NCI-H2107 treated with DMSO at 0.1 percent for 48 hours (cell line): ENCODE measurements at regions not wholly inside any gene's neighbourhood (a gene's known extent, or its start where the extent isn't known, plus 50 kb on each side); places are given as distances from the start of the nearest gene placed in this dataset.
"Not testable (repeated sequence)": the region's sequence is repeated elsewhere in the genome, so short reads cannot be mapped to it uniquely, and the experiment has no call there.

Experiments used
- DNase-seq: peaks from one replicate; lab custom pipeline; 2025; ENCODE audit not compliant: unreplicated experiment; lab: John Stamatoyannopoulos, UW

GRCh38 chr1:90356991-90357390 is 360.1 kb downstream of the BARHL2 start:
- no peak for DNase-seq

DNA sequence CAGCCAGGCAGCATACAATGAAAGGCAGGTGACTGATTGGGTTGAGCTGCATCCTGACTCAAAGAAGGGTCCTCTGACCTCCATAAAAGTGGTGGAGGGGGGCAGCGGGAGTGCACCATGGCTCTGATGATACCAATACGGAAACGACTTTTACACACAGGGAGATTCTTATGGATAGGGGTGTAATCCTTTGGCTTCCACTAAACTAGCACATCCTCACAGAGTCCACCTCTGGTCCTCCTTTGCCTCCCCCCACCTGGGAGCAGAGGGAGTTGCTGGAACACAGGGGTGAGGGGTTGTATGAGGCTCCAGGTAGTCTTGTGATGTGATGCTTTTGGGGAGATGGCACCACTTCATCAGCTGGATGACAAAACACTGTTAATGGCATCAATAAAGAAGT is 361.0 kb downstream of the BARHL2 start:
- DNase-seq: no peak

GRCh38 chr1:90354704-90355103 is 359.8 kb downstream of the ZNF326 start:
- no peak for DNase-seq

DNA sequence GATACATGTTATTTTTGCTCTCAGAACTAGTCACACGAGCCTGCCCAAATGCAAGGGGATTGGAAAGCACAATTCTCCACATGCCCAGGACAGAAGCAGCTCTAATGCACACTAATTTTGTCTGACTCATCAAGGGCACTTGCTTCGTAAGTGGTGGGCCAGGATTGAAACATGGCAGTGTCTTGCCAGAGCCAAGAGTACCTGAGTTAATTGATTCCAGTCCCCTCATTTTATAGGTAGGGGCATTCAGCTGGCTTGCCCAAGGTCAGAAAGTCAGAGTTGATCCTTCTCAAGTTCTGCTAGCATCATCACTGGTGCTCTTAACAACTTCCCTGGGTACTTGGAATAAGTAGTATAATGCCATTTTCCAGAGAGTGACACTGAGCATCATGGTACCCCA is 356.1 kb downstream of the ZNF326 start:
- DNase-seq: no peak

- no peak for DNase-seq
Measured at GRCh38 chr1:90349510-90349909, 354.6 kb downstream of the ZNF326 start.

DNA sequence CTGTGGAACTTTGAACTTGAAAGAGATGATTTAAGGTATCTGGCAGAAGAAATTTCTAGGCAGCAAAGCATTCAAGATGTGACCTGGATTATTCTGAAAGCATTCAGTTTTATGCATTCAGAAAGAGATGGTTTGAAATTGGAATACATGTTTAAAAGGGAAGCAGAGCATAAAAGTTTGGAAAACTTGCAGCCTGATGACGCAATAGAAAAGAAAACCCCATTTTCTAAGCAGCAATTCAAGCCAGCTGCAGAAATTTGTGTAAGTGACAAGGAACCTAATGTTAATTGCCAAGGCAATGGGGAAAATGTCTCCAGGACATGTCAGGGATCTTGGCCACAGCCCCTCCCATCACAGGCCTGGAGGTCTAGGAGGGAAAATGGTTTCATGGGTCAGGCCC is 354.0 kb downstream of the ZNF326 start:
- DNase-seq: no peak

DNA sequence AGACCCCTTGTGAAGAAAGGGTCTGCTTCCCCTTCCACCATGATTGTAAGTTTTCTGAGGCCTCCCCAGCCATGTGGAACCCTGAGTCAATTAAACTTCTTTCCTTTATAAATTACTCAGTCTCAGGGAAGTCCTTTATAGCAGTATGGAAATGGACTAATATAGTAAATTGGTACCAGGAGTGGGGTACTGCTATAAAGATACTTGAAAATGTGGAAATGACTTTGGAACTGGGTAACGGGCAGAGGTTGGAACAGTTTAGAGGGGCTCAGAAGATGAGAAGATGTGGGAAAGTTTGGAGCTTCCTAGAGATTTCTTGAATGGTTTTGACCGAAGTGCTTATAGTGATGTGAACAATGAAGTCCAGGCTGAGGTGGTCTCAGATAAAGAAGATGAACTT is 353.5 kb downstream of the ZNF326 start:
- DNase-seq: not testable (repeated sequence)

- no peak for DNase-seq
Measured at GRCh38 chr1:90347366-90347765, 352.5 kb downstream of the ZNF326 start.

- no peak for DNase-seq
Measured at GRCh38 chr1:90346757-90347156, 351.8 kb downstream of the ZNF326 start.

DNA sequence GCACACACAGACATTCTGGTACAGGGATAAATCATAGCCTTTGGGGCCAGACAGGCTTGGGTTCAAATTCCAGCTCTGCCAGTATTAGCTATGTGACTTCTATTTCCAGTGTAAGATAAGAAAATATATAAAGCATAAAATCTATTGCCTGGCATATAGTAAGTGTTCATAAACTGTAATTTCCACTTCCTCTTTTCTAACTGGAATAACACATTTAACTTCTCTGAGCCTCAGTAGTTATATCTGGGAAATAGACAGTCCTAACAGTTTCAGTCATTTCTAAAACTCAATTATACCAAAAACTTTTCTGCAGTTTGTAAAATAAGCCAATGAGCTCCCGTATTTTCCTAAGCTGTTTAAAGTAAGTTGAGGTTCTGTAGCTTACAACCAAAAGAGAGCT is 351.4 kb downstream of the ZNF326 start:
- DNase-seq: no peak

DNA sequence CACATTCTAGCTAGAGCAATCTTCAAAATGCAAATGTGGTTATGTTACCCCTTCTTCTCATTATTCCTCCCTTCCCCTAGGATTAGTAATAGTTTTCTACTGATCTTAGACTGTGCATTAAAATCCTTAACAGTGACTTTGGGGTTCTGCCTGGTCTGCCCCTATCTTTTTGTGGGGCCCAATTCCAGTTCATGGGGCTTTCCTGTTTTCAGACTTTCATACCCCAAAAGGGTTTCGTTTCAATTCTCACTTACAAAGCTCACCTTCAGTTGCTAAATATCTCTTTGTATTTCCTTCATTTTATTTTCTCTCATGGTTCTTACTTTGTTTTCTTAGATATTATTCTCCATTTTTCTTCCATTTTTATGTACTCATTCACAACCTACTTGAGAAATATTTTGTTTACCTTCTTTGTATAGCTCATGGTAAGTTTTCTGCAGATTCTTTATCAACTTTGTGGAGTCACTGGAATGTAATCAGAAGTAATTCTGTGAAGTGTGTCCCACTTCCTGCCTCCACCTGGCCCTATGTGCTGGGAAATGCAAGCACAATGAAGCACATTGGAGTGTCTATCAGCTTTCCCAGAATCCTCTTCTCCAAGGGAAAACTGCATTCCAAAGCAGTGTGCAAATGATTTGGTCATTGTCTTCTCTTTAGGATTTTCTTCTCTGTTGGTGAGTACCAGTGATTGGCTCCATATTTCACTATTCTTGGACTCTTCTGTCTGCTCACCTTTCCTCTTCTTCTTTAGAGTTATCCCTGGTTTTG is 350.2 kb downstream of the ZNF326 start:
- DNase-seq: no peak

DNA sequence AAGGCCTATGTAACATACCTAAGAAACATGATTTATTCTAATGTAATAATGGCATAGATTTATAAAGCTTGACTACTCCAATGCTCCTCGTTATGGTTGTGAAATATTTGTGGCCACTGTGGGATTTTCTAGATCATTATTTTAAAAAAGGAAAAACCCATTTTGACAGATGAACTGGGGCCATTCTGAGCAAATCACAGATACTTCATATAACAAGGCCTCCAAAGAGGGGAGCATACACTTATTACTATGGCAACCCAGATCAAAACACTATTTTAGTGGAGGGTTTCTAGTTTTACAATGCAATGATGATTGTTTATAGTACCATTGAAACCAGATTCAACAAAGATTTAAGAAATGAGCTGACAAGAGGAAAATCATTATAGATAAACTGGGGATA is 346.6 kb downstream of the ZNF326 start:
- DNase-seq: no peak

DNA sequence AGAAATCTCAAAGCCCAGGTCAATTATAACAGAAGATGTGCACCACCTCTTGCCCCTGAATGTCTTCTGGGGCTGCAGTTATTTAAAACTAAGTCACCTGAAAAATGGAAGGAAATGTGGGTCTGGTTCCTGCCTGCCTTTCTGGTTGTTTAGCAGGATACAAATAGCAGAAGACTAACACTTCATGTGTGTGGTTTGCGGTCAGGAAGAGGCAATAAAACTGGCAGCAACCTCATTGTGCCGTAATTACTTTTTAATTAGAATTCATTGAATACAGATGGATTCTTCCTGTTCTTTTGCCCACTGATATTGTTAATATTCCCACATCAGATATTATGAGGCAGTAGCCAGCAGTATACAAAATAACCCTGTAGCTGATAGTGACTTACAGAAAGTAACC is 345.7 kb downstream of the ZNF326 start:
- peak; percentile 28 for DNase-seq

DNA sequence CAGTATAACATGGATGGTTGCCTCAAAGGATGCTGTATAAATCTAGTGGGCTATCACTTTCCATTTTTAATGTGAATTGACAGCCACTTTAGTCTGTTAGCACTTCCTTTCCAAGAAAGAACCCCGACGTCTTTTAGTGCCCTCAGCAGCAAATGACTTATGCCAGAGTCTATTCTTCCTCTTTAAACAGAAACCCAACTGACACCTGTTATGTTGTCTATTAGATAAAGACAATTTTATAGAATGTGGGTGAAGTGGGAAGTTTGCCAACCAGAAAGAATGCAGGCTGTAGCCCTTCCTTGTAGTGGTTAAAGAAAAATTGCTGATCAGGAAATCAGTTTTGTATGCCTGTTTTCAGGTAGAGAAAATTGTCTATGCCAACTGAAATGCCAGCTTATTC is 344.9 kb downstream of the ZNF326 start:
- no peak for DNase-seq

DNA sequence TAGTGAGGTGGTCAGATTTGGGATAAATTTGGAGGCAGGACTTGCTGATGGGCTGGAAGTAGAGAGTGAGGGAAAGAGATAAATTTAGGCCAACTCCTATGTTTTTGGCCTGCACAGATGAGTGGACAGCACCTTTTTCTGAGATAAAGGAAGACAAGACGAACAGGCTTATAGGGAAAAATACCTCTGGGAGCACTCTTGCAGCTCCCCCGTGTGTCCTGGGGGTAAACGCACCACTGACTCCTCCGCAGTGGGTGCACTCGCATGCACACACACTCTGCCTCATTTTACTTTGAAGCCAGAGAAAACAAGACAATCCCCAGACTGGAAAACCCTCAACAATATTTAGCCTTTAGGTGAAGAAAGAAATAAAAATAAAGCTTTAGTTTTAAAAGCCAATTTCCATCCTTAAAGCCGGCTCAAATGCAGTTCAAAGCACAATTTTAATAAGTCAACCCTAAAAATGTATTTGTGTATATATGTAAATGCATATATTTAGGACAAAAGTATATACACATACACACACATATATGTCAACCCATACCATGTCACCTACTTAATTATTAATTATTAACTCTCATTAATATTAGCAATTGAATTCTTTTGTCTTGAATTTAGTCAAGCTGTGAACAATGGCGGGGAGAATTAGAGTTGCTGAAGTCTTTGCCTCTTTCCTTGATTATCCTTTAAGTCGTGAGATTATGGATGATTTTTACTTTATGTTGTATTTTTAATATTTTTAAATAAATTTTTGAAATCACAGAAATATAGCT is 341.8 kb downstream of the ZNF326 start:
- no peak for DNase-seq

GRCh38 chr1:90335558-90335957 is 340.6 kb downstream of the ZNF326 start:
- no peak for DNase-seq

DNA sequence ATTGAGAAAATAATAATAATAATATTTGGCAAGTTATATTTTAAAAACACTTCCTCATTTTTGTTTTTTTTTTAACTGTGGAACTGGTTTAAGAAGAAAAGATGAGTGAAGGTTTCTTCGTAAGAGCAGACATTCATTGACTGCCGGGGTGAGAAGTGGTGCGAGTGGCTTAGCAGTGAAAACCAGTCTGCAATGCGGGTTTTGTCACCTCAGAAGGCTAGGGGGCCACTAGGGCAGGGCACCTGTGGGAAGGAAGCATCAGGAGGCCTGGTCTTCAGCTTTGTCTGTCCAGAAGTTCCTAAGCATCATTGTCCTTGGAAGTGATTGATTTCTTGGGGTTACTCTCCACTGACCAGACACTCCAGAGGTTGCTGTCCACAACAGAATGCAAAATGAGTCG is 339.2 kb downstream of the ZNF326 start:
- DNase-seq: no peak

GRCh38 chr1:90325168-90325567 is 330.3 kb downstream of the ZNF326 start:
- DNase-seq: no peak

GRCh38 chr1:90322186-90322585 is 327.3 kb downstream of the ZNF326 start:
- DNase-seq: no peak

GRCh38 chr1:90319918-90320317 is 325.0 kb downstream of the ZNF326 start:
- no peak for DNase-seq

DNA sequence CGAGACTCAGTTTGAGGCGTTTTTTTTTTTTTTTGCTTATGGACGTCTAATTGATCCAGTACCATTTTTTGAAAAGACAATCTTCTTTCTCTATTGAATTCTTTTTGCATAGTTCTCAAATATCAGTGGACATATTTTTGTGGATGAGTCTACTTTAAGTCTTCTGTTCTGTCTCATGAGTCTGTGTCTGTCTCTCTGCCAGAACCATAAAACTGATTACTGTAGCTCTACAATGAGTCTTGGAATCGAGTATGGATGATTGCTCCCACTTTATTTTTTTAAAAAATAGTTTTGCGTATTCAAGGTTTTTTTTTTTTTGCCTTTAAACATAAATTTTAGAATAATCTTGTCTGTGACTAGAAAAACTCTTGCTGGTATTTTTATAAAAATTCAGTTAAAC is 323.5 kb downstream of the ZNF326 start:
- DNase-seq: no peak

DNA sequence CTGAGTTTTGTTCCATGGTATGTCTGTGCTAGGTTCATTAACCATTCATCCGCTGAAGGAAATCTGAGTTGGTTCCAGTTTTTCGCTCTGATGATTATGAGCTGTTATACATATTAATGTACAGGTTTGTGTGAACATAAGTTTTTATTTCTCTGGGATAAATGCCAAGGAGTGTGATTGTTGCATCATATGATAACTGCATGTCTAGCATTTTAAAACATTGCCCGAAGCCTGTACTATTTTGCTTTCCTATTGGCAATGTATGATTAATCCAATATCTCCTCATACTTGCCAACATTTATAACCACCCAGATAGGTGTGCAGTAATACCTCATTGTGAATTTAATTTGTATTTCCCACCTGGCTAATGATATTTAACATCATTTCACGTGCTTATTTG is 322.7 kb downstream of the ZNF326 start:
- no peak for DNase-seq

DNA sequence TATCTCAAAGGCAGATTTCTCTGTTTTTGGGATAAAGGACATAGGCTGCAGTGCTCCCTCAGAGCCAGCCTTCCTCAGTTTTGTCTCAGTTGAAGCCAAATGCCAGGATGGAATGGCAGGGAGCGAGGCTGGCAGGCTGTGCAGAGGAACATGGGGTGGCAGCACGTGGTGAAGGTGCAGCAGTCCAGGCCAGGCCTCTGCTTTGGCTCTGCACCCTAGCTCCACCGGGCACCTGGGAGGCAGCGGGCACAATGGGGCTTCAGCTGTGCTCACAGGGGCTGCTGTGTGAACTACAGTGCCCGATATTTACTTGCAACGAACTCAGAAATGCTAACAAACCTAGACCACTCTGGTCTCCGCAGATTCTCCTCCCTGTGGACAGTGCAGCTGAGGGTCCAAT is 319.6 kb downstream of the ZNF326 start:
- no peak for DNase-seq
